Neural progenitor cell (in vitro differentiated cells): ENCODE measurements at regions not wholly inside any gene's neighbourhood (a gene's known extent, or its start where the extent isn't known, plus 50 kb on each side); places are given as distances from the start of the nearest gene placed in this dataset.

ENCODE experiments used
- DNase-seq: peaks from one replicate; pipeline ENCODE4 v3.0.0-alpha.2; 2016; ENCODE audit warnings: low spot score
- H2AFZ ChIP-seq: fragments of 200-600 bp; sonication (generic); replicated peaks from 2 replicates; pipeline ENCODE4 v1.6.1; 2016; ENCODE audit warnings: antibody characterized with exemption
- H3F3A ChIP-seq: fragments of 200-600 bp; sonication (generic); 2 replicates; pipeline ENCODE4 v1.6.1; 2016; ENCODE audit warnings: antibody characterized with exemption, low read depth
- H3K27ac ChIP-seq: fragments of 200-600 bp; sonication (generic); 2 replicates; pipeline ENCODE4 v1.5.1; 2016; ENCODE audit warnings: mild to moderate bottlenecking
- H3K27me3 ChIP-seq: fragments of 200-600 bp; sonication (generic); 2 replicates; pipeline ENCODE4 v1.6.1; 2016; ENCODE audit warnings: mild to moderate bottlenecking, moderate library complexity
- H3K36me3 ChIP-seq: fragments of 200-600 bp; sonication (generic); 2 replicates; pipeline ENCODE4 v1.5.1; 2016
- H3K4me1 ChIP-seq: fragments of 200-600 bp; sonication (generic); 2 replicates; pipeline ENCODE4 v1.6.1; 2016; ENCODE audit warnings: mixed run types
- H3K4me2 ChIP-seq: fragments of 200-600 bp; sonication (generic); 2 replicates; pipeline ENCODE4 v1.6.1; 2016
- H3K4me3 ChIP-seq: fragments of 200-600 bp; sonication (generic); 2 replicates; pipeline ENCODE4 v1.5.1; 2016
- H3K79me2 ChIP-seq: fragments of 200-600 bp; sonication (generic); 2 replicates; pipeline ENCODE4 v1.6.1; 2016; ENCODE audit warnings: low read depth
- H3K9ac ChIP-seq: fragments of 200-600 bp; sonication (generic); 2 replicates; pipeline ENCODE4 v1.6.1; 2016
- H3K9me3 ChIP-seq: fragments of 200-600 bp; sonication (generic); 2 replicates; pipeline ENCODE4 v1.5.1; 2016; ENCODE audit warnings: low read depth
- H4K20me1 ChIP-seq: fragments of 200-600 bp; sonication (generic); 2 replicates; pipeline ENCODE4 v1.6.1; 2016; ENCODE audit warnings: low read depth
- H3K27ac Mint-ChIP-seq: 3 replicates; pipeline ENCODE4 v1.8.0; 2021; ENCODE audit warnings: mixed read lengths
- H3K27me3 Mint-ChIP-seq: 2 replicates; pipeline ENCODE4 v1.8.0; 2022; ENCODE audit warnings: low read depth, mild to moderate bottlenecking, inconsistent platforms, moderate library complexity, mixed read lengths; ENCODE audit not compliant: insufficient read depth
- H3K36me3 Mint-ChIP-seq: 3 replicates; pipeline ENCODE4 v1.8.0; 2021; ENCODE audit warnings: mixed read lengths
- H3K4me1 Mint-ChIP-seq: 3 replicates; pipeline ENCODE4 v1.8.0; 2021; ENCODE audit warnings: mixed read lengths
- H3K4me3 Mint-ChIP-seq: 3 replicates; pipeline ENCODE4 v1.8.0; 2021; ENCODE audit warnings: mild to moderate bottlenecking, moderate library complexity, mixed read lengths
- H3K9me3 Mint-ChIP-seq: 3 replicates; pipeline ENCODE4 v1.8.0; 2020; ENCODE audit warnings: mixed read lengths
- EZH2 ChIP-seq: fragments of 200-600 bp; sonication (generic); IDR thresholded peaks from 2 replicates; pipeline ENCODE4 v1.6.1; 2017; ENCODE audit warnings: antibody characterized with exemption, mild to moderate bottlenecking, moderate library complexity
- EZH2phosphoT487 ChIP-seq: fragments of 200-600 bp; sonication (generic); IDR thresholded peaks from 2 replicates; pipeline ENCODE4 v1.6.1; 2017; ENCODE audit warnings: antibody characterized with exemption
- TF ChIP-seq, protein P1 (sequence below): fragments of 200-600 bp; sonication (generic); IDR thresholded peaks from 2 replicates; pipeline ENCODE4 v1.5.1; 2017; ENCODE audit warnings: antibody characterized with exemption, mild to moderate bottlenecking

DNA sequence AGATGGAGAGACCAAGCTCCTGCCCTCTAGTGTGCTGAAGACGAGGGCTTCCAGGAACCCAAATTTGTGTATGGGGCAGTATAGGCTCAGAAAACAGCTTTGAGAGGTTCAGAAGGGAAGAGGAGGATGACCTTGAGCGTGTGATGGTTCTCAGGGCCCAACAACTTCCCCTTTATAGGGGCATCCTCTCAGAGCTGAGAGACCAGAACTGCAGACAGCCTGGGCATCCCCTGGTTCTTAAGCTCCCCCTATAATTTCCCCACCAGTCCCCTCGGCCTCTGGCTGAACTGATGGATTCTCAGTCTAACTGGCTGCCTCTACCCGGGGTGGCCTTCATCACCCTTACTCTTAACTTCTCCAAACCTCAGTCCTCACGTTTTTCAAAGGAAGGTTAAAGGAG, 167.5 kb downstream of the URI1 start:
- no peaks in the 10 kb centered on the region for H3K36me3 Mint-ChIP-seq
- no peaks in the 10 kb centered on the region for H4K20me1 ChIP-seq
- no peak overlapping the region for H3K27ac ChIP-seq
- no peak overlapping the region for H3K9ac ChIP-seq
- no peaks in the 10 kb centered on the region for H3K4me1 ChIP-seq
- DNase-seq, result no peak
- no peaks in the 10 kb centered on the region for H3K9me3 Mint-ChIP-seq
- H3K27me3 ChIP-seq, result no peaks in the 10 kb centered on the region
- H3K4me3 Mint-ChIP-seq, result no peak overlapping the region
- H3K4me3 ChIP-seq, result no peak overlapping the region
- H2AFZ ChIP-seq, result no peak overlapping the region
- peaks cover 16% of the 10 kb centered on the region for H3K4me1 Mint-ChIP-seq
- no peaks in the 10 kb centered on the region for H3K79me2 ChIP-seq
- H3K27me3 Mint-ChIP-seq, result peaks cover 2% of the 10 kb centered on the region
- no peak overlapping the region for H3K4me2 ChIP-seq
- no peaks in the 10 kb centered on the region for H3K36me3 ChIP-seq
- H3K27ac Mint-ChIP-seq, result no peak overlapping the region
- H3K9me3 ChIP-seq, result no peaks in the 10 kb centered on the region
- H3F3A ChIP-seq, result no peaks in the 10 kb centered on the region
- TF ChIP-seq EZH2, result no peak
- TF ChIP-seq EZH2phosphoT487, result no peak
- TF ChIP-seq, protein P1, sequence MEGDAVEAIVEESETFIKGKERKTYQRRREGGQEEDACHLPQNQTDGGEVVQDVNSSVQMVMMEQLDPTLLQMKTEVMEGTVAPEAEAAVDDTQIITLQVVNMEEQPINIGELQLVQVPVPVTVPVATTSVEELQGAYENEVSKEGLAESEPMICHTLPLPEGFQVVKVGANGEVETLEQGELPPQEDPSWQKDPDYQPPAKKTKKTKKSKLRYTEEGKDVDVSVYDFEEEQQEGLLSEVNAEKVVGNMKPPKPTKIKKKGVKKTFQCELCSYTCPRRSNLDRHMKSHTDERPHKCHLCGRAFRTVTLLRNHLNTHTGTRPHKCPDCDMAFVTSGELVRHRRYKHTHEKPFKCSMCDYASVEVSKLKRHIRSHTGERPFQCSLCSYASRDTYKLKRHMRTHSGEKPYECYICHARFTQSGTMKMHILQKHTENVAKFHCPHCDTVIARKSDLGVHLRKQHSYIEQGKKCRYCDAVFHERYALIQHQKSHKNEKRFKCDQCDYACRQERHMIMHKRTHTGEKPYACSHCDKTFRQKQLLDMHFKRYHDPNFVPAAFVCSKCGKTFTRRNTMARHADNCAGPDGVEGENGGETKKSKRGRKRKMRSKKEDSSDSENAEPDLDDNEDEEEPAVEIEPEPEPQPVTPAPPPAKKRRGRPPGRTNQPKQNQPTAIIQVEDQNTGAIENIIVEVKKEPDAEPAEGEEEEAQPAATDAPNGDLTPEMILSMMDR, result no peak

DNA sequence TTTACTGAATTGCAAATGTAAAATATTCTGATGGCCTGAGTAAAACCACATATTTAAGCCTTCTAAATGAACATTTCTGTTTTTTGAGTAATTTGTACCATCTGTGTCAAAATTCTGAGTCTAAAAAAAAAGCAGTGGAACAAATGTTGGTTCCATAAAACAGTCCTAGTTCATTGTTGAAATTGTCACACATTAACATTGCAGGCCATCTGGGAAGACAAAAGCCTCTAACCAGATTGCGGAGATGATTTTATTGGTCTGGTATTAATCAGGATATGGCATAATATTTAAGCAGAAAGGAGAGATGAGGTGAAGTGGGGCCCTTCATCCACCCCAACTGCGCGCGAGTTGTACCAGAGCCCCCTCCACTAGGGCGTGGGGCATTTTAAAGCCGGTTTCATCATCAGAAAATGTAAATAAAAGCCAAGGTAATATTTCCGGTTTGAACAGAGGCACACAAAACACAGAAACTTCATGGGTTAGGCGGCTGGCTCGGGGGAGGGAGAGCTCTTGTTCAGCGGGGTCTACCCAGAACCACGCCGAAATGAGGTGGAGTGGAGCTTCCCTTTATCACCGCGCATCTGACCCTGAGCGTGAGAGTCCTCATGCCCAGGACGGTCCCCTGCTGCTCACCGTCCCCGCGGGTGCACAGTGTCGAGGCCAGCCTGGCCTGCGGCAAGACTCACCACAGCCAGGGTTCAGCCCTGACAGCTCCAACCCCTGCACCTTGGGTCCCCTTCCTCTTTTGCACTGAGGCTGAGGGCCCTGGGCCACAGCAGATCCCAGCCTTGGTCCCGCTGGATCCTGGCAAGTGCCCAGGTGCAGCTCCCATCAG, 169.2 kb downstream of the URI1 start:
- H3K27me3 ChIP-seq, result no peaks in the 10 kb centered on the region
- Mint-ChIP-seq H3K9me3 (no peaks in the 10 kb centered on the region), H3K27ac (no peak overlapping the region), H3K4me1 (peaks cover 16% of the 10 kb centered on the region), H3K36me3 (no peaks in the 10 kb centered on the region), H3K27me3 (peaks cover 2% of the 10 kb centered on the region), H3K4me3 (peak overlapping the region; percentile 30)
- no peaks in the 10 kb centered on the region for H3K9me3 ChIP-seq
- H4K20me1 ChIP-seq, result no peaks in the 10 kb centered on the region
- no peak overlapping the region for H3K9ac ChIP-seq
- no peak for DNase-seq
- H2AFZ ChIP-seq, result no peak overlapping the region
- H3K4me1 ChIP-seq, result no peaks in the 10 kb centered on the region
- TF ChIP-seq, protein P1, result no peak
- TF ChIP-seq EZH2phosphoT487, result no peak
- TF ChIP-seq EZH2, result no peak
- no peaks in the 10 kb centered on the region for H3K36me3 ChIP-seq
- H3K4me2 ChIP-seq, result no peak overlapping the region
- no peaks in the 10 kb centered on the region for H3F3A ChIP-seq
- no peak overlapping the region for H3K27ac ChIP-seq
- no peaks in the 10 kb centered on the region for H3K79me2 ChIP-seq
- no peak overlapping the region for H3K4me3 ChIP-seq

DNA sequence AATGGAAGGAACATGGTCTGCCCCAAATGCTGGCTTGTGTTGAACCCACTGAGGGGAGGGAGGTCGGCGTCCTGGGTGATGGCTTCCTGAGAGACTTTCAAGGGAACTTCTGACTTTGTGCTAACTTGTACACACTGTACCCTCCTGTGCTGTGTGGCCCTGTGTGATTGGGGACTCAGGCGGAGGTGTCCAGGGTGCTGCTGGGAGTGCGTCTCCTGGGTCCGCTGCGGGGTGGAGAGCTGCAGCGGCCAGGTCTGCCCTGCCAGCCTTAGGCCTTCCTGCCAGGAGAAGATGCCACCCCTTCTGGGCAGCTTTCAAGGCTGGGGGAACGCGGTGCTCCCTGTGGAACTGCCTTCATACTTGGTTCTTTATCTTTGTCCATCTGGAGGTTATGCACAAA, 170.1 kb downstream of the URI1 start:
- no peaks in the 10 kb centered on the region for H3K36me3 Mint-ChIP-seq
- Histone ChIP-seq H3K9ac (no peak overlapping the region), H3K9me3 (no peaks in the 10 kb centered on the region), H4K20me1 (no peaks in the 10 kb centered on the region), H3K4me2 (no peak overlapping the region), H3K27me3 (no peaks in the 10 kb centered on the region), H3K4me3 (no peak overlapping the region), H2AFZ (no peak overlapping the region), H3K36me3 (no peaks in the 10 kb centered on the region), H3K27ac (no peak overlapping the region), H3F3A (no peaks in the 10 kb centered on the region), H3K79me2 (no peaks in the 10 kb centered on the region), H3K4me1 (no peaks in the 10 kb centered on the region)
- peaks cover 17% of the 10 kb centered on the region for H3K4me1 Mint-ChIP-seq
- H3K27me3 Mint-ChIP-seq, result peaks cover under 1% of the 10 kb centered on the region
- H3K9me3 Mint-ChIP-seq, result no peaks in the 10 kb centered on the region
- no peak for DNase-seq
- TF ChIP-seq, protein P1, result no peak
- TF ChIP-seq EZH2, result no peak
- TF ChIP-seq EZH2phosphoT487, result no peak
- no peak overlapping the region for H3K4me3 Mint-ChIP-seq
- H3K27ac Mint-ChIP-seq, result no peak overlapping the region
